ENCODE measurements at regions not wholly inside any gene's neighbourhood (a gene's known extent, or its start where the extent isn't known, plus 50 kb on each side); places are given as distances from the start of the nearest gene placed in this dataset.

DNA sequence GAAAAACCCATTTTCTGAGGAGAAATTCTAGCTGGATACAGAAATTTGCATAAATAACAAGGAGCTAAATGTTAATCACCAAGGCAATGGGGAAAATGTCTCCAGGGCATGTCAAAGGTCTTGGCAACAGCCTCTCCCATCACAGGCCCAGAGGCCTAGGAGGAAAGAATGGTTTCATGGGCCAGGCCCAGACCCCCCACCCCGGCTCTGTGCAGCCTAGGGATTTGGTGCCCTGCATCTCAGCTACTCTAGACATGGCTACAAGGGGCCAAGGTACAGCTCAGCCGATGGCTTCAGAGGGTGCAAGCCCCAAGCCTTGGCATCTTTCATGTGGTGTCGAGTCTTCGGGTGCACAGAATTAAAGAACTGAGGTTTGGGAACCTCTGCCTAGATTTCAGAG lies 321.2 kb upstream of the ID4 start:
- H3K36me3 ChIP-seq (ENCODE audit: control insufficient read depth, insufficient read depth, low read length) = no peaks in the 10 kb centered on the region
- H4K8ac ChIP-seq (ENCODE audit: low read depth in 2 of 2, low read length in 2 of 2) = no peak overlapping the region
- H4K91ac ChIP-seq (ENCODE audit: insufficient read depth, low read depth, low read length) = no peak overlapping the region
- H2BK5ac ChIP-seq (ENCODE audit: low read depth, low read length, poor library complexity, severe bottlenecking) = no peak overlapping the region
- H3K4me1 ChIP-seq (ENCODE audit: control insufficient read depth, insufficient read depth, low read length) = no peaks in the 10 kb centered on the region
- 80% methylated on average over 1 of the region's 4 CpGs; no CpG with 5 or more reads in 1 of the 2 experiments for WGBS, 2 experiments (ENCODE audit: extremely low coverage in 2 of 2, insufficient read length in 1 of 2)
- no peak overlapping the region for H3K4me3 ChIP-seq (ENCODE audit: insufficient read depth, low read depth, low read length)
- intact Hi-C loops (cut with micrococcal nuclease) (no loop called here), in situ Hi-C loops (cut with MboI; ENCODE audit: low sequenced_read_pairs) (no loop called here), dilution Hi-C loops (cut with HindIII; ENCODE audit: low sequenced_read_pairs, unreplicated experiment) (no loop called here)
- no peak overlapping the region for H2AK9ac ChIP-seq (replicated peaks; ENCODE audit: low read depth, low read length, poor library complexity)
- H2BK20ac ChIP-seq (ENCODE audit: low read depth, low read length) = no peak overlapping the region
- H3K27me3 ChIP-seq (ENCODE audit: control insufficient read depth, insufficient read depth, low read length) = no peaks in the 10 kb centered on the region
- CTCF ChIA-PET = no interaction called here
- BruUV-seq (replicated peaks) = no TSS peak
- H3K14ac ChIP-seq (replicated peaks; ENCODE audit: low read depth, low read length) = no peak overlapping the region
- ATAC-seq (ENCODE audit: low read depth) = no peak
- no peak overlapping the region for H3K4ac ChIP-seq (ENCODE audit: low read depth, low read length)
- TF ChIP-seq MXI1 (IDR thresholded peaks at IDR 0.05; ENCODE audit: borderline replicate concordance, low read depth, low read length) (no peak), BHLHE40 (IDR thresholded peaks at IDR 0.05; ENCODE audit: low read depth, low read length) (no peak), POLR2A (IDR thresholded peaks at IDR 0.05; ENCODE audit: low read depth, low read length) (no peak), RFX5 (IDR thresholded peaks at IDR 0.05; ENCODE audit: low read depth, low read length) (no peak), MAFK (IDR thresholded peaks at IDR 0.05; ENCODE audit: low read depth, low read length) (no peak), CEBPB (IDR thresholded peaks at IDR 0.05; ENCODE audit: low read depth, low read length) (no peak), RCOR1 (IDR thresholded peaks at IDR 0.05; ENCODE audit: insufficient replicate concordance, low read length) (no peak), MAZ (IDR thresholded peaks at IDR 0.05; ENCODE audit: borderline replicate concordance, low read depth, low read length) (no peak), SMC3 (IDR thresholded peaks at IDR 0.05; ENCODE audit: low read depth, low read length) (no peak), RAD21 (IDR thresholded peaks at IDR 0.05; ENCODE audit: low read length) (no peak), NFE2L2 (IDR thresholded peaks at IDR 0.05; ENCODE audit: low read depth, low read length) (no peak), FOS (IDR thresholded peaks at IDR 0.05; ENCODE audit: low read depth, low read length) (no peak), CHD1 (IDR thresholded peaks at IDR 0.05; ENCODE audit: low read depth, low read length) (no peak)
- TF ChIP-seq, protein P1, sequence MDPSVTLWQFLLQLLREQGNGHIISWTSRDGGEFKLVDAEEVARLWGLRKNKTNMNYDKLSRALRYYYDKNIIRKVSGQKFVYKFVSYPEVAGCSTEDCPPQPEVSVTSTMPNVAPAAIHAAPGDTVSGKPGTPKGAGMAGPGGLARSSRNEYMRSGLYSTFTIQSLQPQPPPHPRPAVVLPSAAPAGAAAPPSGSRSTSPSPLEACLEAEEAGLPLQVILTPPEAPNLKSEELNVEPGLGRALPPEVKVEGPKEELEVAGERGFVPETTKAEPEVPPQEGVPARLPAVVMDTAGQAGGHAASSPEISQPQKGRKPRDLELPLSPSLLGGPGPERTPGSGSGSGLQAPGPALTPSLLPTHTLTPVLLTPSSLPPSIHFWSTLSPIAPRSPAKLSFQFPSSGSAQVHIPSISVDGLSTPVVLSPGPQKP (IDR thresholded peaks at IDR 0.05; ENCODE audit: borderline replicate concordance, low read depth, low read length) = no peak
- TF ChIP-seq, protein P2, sequence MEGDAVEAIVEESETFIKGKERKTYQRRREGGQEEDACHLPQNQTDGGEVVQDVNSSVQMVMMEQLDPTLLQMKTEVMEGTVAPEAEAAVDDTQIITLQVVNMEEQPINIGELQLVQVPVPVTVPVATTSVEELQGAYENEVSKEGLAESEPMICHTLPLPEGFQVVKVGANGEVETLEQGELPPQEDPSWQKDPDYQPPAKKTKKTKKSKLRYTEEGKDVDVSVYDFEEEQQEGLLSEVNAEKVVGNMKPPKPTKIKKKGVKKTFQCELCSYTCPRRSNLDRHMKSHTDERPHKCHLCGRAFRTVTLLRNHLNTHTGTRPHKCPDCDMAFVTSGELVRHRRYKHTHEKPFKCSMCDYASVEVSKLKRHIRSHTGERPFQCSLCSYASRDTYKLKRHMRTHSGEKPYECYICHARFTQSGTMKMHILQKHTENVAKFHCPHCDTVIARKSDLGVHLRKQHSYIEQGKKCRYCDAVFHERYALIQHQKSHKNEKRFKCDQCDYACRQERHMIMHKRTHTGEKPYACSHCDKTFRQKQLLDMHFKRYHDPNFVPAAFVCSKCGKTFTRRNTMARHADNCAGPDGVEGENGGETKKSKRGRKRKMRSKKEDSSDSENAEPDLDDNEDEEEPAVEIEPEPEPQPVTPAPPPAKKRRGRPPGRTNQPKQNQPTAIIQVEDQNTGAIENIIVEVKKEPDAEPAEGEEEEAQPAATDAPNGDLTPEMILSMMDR (conservative IDR thresholded peaks at IDR 0.05; ENCODE audit: low read depth, low read length) = no peak
- TF ChIP-seq, protein P3, sequence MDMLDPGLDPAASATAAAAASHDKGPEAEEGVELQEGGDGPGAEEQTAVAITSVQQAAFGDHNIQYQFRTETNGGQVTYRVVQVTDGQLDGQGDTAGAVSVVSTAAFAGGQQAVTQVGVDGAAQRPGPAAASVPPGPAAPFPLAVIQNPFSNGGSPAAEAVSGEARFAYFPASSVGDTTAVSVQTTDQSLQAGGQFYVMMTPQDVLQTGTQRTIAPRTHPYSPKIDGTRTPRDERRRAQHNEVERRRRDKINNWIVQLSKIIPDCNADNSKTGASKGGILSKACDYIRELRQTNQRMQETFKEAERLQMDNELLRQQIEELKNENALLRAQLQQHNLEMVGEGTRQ (IDR thresholded peaks at IDR 0.05; ENCODE audit: low read depth, low read length) = no peak
- POLR2A ChIA-PET (ENCODE audit: unreplicated experiment) = no interaction called here
- H3K79me1 ChIP-seq (ENCODE audit: low read depth in 1 of 2, low read length in 2 of 2) = no peaks in the 10 kb centered on the region
- H2BK15ac ChIP-seq (ENCODE audit: low read depth, low read length) = no peak overlapping the region
- no peak overlapping the region for H3K56ac ChIP-seq (ENCODE audit: extremely low read depth, insufficient read depth, low read length)
- H3K4me2 ChIP-seq (ENCODE audit: low read depth, low read length) = no peak overlapping the region
- H4K5ac ChIP-seq (ENCODE audit: low read depth, low read length) = no peak overlapping the region
- no peak overlapping the region for H3K23ac ChIP-seq (ENCODE audit: low read depth, low read length)
- no peak overlapping the region for H2AK5ac ChIP-seq (ENCODE audit: low read depth, low read length)
- no peaks in the 10 kb centered on the region for H3K9me1 ChIP-seq (ENCODE audit: insufficient read depth, low read length)
- peaks cover 6% of the 10 kb centered on the region for H3K9me3 ChIP-seq (ENCODE audit: control insufficient read depth, insufficient read depth, low read length)
- no peak overlapping the region for H3K27ac ChIP-seq (ENCODE audit: insufficient read depth, low read length)
- H3K18ac ChIP-seq (ENCODE audit: low read depth, low read length) = no peak overlapping the region
- no peak overlapping the region for H2BK120ac ChIP-seq (ENCODE audit: low read depth, low read length)
- no peaks in the 10 kb centered on the region for H4K20me1 ChIP-seq (ENCODE audit: insufficient read depth, low read length)
- no peak overlapping the region for H3K9ac ChIP-seq (ENCODE audit: low read depth, low read length)
- DNase-seq = no peak
- H2AFZ ChIP-seq (replicated peaks; ENCODE audit: low read length, poor library complexity) = no peak overlapping the region

Data from IMR-90 (cell line).